ENCODE measurements at regions not wholly inside any gene's neighbourhood (a gene's known extent, or its start where the extent isn't known, plus 50 kb on each side); places are given as distances from the start of the nearest gene placed in this dataset.

DNA sequence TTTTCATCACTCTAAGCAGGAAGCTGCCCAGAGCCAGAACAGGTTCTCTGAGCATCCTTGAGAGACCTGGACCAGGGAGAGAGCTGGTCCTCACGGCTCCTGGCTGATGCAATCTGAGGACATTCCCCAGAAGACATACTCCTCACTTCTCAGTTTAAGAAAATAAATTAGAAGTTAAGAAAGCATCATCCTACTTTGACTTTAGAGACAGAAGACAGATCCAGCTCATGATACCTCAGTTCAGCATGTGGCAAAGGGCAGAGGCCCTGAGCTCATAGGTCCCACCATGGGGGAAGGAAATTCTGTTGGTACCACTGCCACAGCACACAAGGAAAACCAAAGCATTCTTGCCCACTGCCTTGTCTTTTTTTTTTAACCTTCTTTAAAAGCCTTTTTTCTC lies 378.1 kb upstream of the JARID2 start:
- RAD21 ChIA-PET (ENCODE audit: low non-redundant PET in 1 of 2, low total read pairs in 2 of 2, uncharacterized antibody in 2 of 2, unreplicated experiment in 2 of 2), result no interaction called here
- no peaks in the 10 kb centered on the region for H3K79me2 ChIP-seq (ENCODE audit: insufficient read depth, low read length)

More for the DNA sequence above, 378.1 kb upstream of the JARID2 start:
- H3K36me3 ChIP-seq (ENCODE audit: control insufficient read depth in 1 of 2, insufficient read depth in 2 of 2, low read length in 2 of 2), result no peaks in the 10 kb centered on the region
- H4K20me1 ChIP-seq (ENCODE audit: insufficient read depth), result no peaks in the 10 kb centered on the region
- H3K4me3 ChIP-seq (replicated peaks in 1 of 2; ENCODE audit: low read depth in 1 of 2, low read length in 2 of 2), result no peak overlapping the region
- H3K4me1 ChIP-seq (ENCODE audit: control insufficient read depth in 1 of 2, insufficient read depth in 2 of 2, low read length in 2 of 2), result no peaks in the 10 kb centered on the region
- H3K9me2 ChIP-seq (ENCODE audit: insufficient read depth), result no peaks in the 10 kb centered on the region
- ChIA-PET CTCF (no interaction called here), POLR2A (no interaction called here)
- no peak overlapping the region for H3K9ac ChIP-seq (ENCODE audit: low read length)
- ATAC-seq, result no peak
- TF ChIP-seq RAD21 (IDR thresholded peaks at IDR 0.05; ENCODE audit: low read depth), result no peak
- TF ChIP-seq YY1 (IDR thresholded peaks at IDR 0.05; ENCODE audit: extremely low read depth, insufficient replicate concordance, low read depth, low read length), result no peak
- TF ChIP-seq SP1 (IDR thresholded peaks at IDR 0.05; ENCODE audit: low read depth), result no peak
- TF ChIP-seq CTCF (IDR thresholded peaks at IDR 0.05 in 2 of 3, conservative IDR thresholded peaks at IDR 0.05 in 1 of 3; ENCODE audit: borderline replicate concordance in 1 of 3, insufficient read depth in 1 of 3, low read depth in 2 of 3, low read length in 2 of 3), result no peak
- no peak for TF ChIP-seq POLR2AphosphoS5 (IDR thresholded peaks at IDR 0.05; ENCODE audit: low read depth, low read length)
- TF ChIP-seq POLR2A (IDR thresholded peaks at IDR 0.05; ENCODE audit: borderline replicate concordance, extremely low read depth, insufficient read depth, insufficient read length), result no peak
- TF ChIP-seq, protein P1, sequence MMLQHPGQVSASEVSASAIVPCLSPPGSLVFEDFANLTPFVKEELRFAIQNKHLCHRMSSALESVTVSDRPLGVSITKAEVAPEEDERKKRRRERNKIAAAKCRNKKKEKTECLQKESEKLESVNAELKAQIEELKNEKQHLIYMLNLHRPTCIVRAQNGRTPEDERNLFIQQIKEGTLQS (IDR thresholded peaks at IDR 0.05), result no peak
- TF ChIP-seq, protein P2, sequence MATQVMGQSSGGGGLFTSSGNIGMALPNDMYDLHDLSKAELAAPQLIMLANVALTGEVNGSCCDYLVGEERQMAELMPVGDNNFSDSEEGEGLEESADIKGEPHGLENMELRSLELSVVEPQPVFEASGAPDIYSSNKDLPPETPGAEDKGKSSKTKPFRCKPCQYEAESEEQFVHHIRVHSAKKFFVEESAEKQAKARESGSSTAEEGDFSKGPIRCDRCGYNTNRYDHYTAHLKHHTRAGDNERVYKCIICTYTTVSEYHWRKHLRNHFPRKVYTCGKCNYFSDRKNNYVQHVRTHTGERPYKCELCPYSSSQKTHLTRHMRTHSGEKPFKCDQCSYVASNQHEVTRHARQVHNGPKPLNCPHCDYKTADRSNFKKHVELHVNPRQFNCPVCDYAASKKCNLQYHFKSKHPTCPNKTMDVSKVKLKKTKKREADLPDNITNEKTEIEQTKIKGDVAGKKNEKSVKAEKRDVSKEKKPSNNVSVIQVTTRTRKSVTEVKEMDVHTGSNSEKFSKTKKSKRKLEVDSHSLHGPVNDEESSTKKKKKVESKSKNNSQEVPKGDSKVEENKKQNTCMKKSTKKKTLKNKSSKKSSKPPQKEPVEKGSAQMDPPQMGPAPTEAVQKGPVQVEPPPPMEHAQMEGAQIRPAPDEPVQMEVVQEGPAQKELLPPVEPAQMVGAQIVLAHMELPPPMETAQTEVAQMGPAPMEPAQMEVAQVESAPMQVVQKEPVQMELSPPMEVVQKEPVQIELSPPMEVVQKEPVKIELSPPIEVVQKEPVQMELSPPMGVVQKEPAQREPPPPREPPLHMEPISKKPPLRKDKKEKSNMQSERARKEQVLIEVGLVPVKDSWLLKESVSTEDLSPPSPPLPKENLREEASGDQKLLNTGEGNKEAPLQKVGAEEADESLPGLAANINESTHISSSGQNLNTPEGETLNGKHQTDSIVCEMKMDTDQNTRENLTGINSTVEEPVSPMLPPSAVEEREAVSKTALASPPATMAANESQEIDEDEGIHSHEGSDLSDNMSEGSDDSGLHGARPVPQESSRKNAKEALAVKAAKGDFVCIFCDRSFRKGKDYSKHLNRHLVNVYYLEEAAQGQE (IDR thresholded peaks at IDR 0.05; ENCODE audit: low read depth), result no peak
- no peak for TF ChIP-seq JUND (IDR thresholded peaks at IDR 0.05)
- no peak for TF ChIP-seq ELF1 (IDR thresholded peaks at IDR 0.05; ENCODE audit: borderline replicate concordance, low read depth)
- no peak for TF ChIP-seq ZBTB33 (IDR thresholded peaks at IDR 0.05; ENCODE audit: extremely low read depth, insufficient replicate concordance, low read length)
- no peak for TF ChIP-seq ZFX (IDR thresholded peaks at IDR 0.05)
- TF ChIP-seq CBX3 (IDR thresholded peaks at IDR 0.05; ENCODE audit: low read depth), result no peak
- TF ChIP-seq, protein P3, sequence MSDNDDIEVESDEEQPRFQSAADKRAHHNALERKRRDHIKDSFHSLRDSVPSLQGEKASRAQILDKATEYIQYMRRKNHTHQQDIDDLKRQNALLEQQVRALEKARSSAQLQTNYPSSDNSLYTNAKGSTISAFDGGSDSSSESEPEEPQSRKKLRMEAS (IDR thresholded peaks at IDR 0.05), result no peak
- no peak for TF ChIP-seq EZH2phosphoT487 (IDR thresholded peaks at IDR 0.05; ENCODE audit: borderline replicate concordance)
- TF ChIP-seq FOSL1 (IDR thresholded peaks at IDR 0.05; ENCODE audit: low read depth), result no peak
- no peak for TF ChIP-seq CEBPB (IDR thresholded peaks at IDR 0.05; ENCODE audit: low read depth)
- TF ChIP-seq TCF7L2 (IDR thresholded peaks at IDR 0.05; ENCODE audit: borderline replicate concordance, extremely low read depth, insufficient read depth, insufficient read length), result no peak
- no peak for DNase-seq (ENCODE audit: low read depth, low spot score)
- H3K27ac ChIP-seq (ENCODE audit: low read depth, low read length), result no peak overlapping the region
- H3K27me3 ChIP-seq (ENCODE audit: insufficient read depth, low read length), result no peaks in the 10 kb centered on the region
- H2AFZ ChIP-seq (ENCODE audit: low read depth, low read length, poor library complexity, severe bottlenecking), result no peak overlapping the region
- no TSS peak for BruUV-seq (replicated peaks)
- H3K9me3 ChIP-seq (ENCODE audit: control insufficient read depth in 1 of 2, insufficient read depth in 1 of 2, low read depth in 1 of 2, low read length in 2 of 2), result no peaks in the 10 kb centered on the region
- H3K4me2 ChIP-seq (ENCODE audit: low read length), result no peak overlapping the region
- intact Hi-C loops (cut with micrococcal nuclease), result no loop called here

Data from HCT116 (cell line).